Brain microvascular endothelial cell (primary cell): ENCODE measurements at regions not wholly inside any gene's neighbourhood (a gene's known extent, or its start where the extent isn't known, plus 50 kb on each side); places are given as distances from the start of the nearest gene placed in this dataset.

Experiments used
- DNase-seq: peaks from one replicate; pipeline ENCODE4 v3.0.0-alpha.2; 2020
- H3K27ac ChIP-seq: fragments of 250-450 bp; sonication (Bioruptor Pico); 2 replicates; pipeline ENCODE4 v1.5.1; 2020; ENCODE audit warnings: mild to moderate bottlenecking, moderate library complexity
- H3K27me3 ChIP-seq: fragments of 250-450 bp; sonication (Bioruptor Pico); replicated peaks from 2 replicates; pipeline ENCODE4 v1.5.1; 2020; ENCODE audit warnings: mild to moderate bottlenecking
- H3K36me3 ChIP-seq: fragments of 250-450 bp; sonication (Bioruptor Pico); replicated peaks from 2 replicates; pipeline ENCODE4 v1.5.1; 2020; ENCODE audit warnings: mild to moderate bottlenecking
- H3K4me3 ChIP-seq: 2 replicates; pipeline ENCODE4 v1.5.1; 2011; ENCODE audit warnings: low read depth, mild to moderate bottlenecking, control low read depth, low read length, moderate library complexity
- in situ Hi-C: cut with HindIII; loops from 2 replicates; pipeline ENCODE4 v1.10.0; 2017; ENCODE audit warnings: low sequenced_read_pairs, low pct_ligation_motif_present
- TF ChIP-seq, protein P1 (sequence below): IDR thresholded peaks from 2 replicates; pipeline ENCODE4 v1.5.1; 2011; ENCODE audit warnings: low read depth, mild to moderate bottlenecking, moderate library complexity, low read length, control low read depth, inconsistent platforms; ENCODE audit errors: missing control alignments

DNA sequence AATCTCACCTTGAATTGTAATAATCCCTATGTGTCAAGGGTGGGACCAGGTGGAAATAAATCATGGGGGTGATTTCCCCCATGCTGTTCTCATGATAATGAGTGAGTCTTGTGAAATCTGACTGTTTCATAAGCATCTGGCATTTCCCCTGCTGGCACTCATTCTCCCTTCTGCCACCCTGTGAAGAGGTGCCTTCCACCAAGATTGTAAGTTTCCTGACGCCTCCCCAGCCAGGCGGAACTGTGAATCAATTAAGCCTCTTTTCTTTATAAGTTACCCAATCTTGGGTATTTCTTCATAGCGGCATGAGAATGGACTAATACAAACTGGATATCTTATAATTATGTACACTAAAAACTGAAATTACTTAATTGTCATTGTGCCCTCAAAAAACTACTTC, 189.2 kb upstream of the API5 start:
- in situ Hi-C loops, result no loop called here
- TF ChIP-seq, protein P1, sequence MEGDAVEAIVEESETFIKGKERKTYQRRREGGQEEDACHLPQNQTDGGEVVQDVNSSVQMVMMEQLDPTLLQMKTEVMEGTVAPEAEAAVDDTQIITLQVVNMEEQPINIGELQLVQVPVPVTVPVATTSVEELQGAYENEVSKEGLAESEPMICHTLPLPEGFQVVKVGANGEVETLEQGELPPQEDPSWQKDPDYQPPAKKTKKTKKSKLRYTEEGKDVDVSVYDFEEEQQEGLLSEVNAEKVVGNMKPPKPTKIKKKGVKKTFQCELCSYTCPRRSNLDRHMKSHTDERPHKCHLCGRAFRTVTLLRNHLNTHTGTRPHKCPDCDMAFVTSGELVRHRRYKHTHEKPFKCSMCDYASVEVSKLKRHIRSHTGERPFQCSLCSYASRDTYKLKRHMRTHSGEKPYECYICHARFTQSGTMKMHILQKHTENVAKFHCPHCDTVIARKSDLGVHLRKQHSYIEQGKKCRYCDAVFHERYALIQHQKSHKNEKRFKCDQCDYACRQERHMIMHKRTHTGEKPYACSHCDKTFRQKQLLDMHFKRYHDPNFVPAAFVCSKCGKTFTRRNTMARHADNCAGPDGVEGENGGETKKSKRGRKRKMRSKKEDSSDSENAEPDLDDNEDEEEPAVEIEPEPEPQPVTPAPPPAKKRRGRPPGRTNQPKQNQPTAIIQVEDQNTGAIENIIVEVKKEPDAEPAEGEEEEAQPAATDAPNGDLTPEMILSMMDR, result no peak
- no peak overlapping the region for H3K27ac ChIP-seq
- no peaks in the 10 kb centered on the region for H3K27me3 ChIP-seq
- no peak for DNase-seq
- H3K4me3 ChIP-seq, result no peak overlapping the region
- H3K36me3 ChIP-seq, result no peaks in the 10 kb centered on the region

DNA sequence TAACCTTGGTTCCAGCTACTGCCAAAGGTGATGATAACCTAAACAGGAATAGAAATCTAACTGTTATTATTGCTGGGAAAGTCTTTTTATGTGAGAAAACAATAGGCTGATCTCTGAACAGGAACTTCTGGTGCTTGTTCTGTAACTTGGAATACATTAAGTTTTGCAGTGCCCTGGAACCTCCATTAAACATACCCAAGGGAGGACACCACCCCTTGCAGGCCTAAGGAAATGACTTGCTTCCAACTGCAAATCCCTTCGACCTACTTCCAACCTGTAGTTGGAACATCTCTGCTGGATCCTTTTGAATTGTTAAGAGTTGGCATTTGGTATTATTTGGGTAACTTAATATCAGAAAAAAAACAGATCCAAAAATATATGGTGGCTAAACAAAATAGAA, 188.4 kb upstream of the API5 start:
- in situ Hi-C loops, result no loop called here
- TF ChIP-seq, protein P1, result no peak

DNA sequence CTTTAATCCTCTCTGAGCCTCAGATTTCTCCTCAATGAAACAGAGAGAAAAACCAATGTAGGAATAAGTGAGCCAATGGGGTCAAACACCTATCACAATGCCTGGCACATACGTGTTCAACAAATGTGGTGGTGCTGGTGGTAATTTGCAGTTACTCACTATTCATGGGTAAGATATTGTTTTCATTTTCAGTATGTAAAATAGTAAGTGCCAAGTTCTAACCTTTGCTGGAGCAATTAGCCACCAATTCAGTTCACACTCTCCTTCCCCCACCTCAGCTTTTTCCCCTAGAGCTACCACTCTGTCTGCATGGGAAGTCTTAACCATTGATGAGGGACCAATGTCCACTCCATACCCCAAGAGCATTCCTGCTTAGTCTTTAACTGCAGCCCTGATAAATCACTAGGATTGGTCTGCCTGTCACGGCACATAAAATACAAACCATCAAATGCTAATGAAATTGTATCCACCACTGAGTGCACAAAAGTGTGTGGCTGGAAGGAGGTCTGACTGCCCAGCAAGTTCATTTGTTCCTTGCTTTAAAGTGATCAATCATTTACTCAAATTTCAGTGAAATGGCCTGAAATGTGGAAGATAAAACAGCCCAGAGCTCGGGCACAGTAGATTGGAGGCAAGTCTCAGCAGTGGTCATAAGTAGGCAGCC, 187.4 kb upstream of the API5 start:
- no peak for DNase-seq
- no peaks in the 10 kb centered on the region for H3K36me3 ChIP-seq
- no peak overlapping the region for H3K27ac ChIP-seq
- no peak overlapping the region for H3K4me3 ChIP-seq
- TF ChIP-seq, protein P1, result no peak
- no peaks in the 10 kb centered on the region for H3K27me3 ChIP-seq
- in situ Hi-C loops, result no loop called here

More for the DNA sequence above, 188.4 kb upstream of the API5 start:
- no peak for DNase-seq
- H3K4me3 ChIP-seq, result no peak overlapping the region
- H3K27ac ChIP-seq, result no peak overlapping the region
- H3K27me3 ChIP-seq, result no peaks in the 10 kb centered on the region
- H3K36me3 ChIP-seq, result no peaks in the 10 kb centered on the region

DNA sequence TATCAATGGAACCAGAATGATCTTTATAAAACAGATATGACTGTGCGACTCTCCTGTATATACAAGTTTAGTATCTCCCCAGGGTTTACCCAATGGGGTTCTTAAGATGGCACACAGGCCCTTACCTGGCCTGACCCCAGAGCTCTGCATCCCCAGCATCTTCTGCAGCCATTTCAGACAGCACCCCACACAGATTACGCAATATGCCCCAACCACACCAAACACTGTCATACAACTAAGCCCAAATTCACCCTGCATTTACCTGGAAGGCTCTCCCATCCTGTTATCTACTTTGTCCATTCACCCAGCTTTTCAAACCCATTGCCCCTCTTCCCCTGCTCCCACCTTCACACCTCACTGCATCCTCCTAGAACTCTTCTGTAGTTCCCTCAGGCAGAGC, 182.5 kb upstream of the API5 start:
- in situ Hi-C loops, result no loop called here
- TF ChIP-seq, protein P1, result no peak
- no peak overlapping the region for H3K4me3 ChIP-seq

DNA sequence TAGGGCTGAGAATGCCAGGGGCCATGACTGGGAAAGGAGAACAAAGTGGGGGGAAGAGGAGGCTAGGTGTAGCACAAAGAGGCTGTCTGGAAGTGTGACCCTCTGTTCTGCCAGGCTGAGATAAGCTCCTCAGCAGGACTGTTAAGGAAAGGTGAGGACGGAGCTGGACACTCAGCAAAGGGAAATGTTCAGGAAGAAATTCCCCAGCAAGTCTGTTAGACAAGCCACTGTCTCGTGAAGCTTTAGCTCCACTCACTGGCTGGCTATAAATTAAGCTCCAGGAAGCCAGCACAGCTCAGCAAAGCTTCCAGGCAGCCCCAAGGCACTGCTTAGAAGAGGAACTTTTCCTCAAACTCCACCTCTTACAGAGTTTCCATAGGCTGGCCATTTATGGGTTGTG, 181.2 kb upstream of the API5 start:
- in situ Hi-C loops, result no loop called here
- Histone ChIP-seq H3K36me3 (no peaks in the 10 kb centered on the region), H3K4me3 (no peak overlapping the region), H3K27me3 (no peaks in the 10 kb centered on the region), H3K27ac (no peak overlapping the region)
- TF ChIP-seq, protein P1, result no peak
- DNase-seq, result no peak

More for the DNA sequence above, 182.5 kb upstream of the API5 start:
- Histone ChIP-seq H3K27ac (no peak overlapping the region), H3K36me3 (no peaks in the 10 kb centered on the region), H3K27me3 (no peaks in the 10 kb centered on the region)
- no peak for DNase-seq

DNA sequence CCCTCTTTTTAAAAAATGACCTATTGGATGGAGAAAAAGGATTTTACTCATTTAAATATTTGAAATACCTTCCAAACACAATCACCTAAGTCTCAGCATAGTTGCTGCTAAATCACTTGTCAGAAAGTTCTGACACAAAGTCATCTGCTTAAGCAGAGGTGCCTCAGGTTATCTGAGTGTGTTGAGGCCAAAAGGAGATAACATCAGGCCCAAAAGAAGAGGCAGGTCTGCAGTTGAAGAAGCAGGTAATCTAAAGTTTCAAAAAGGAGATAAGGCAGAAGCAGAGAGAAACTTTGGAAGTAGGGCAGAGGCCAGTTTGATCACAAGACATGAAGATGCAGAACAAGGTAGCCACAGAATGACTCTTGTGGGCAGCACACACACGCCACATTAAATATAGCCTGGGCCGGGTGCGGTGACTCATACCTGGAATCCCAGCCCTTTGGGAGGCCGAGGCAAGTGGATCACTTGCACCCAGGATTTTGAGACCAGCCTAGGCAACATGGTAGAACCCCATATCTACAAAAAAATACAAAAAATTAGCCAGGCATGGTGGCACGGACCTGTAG, 175.7 kb upstream of the API5 start:
- DNase-seq, result no peak
- TF ChIP-seq, protein P1, result no peak
- Histone ChIP-seq H3K27ac (no peak overlapping the region), H3K4me3 (no peak overlapping the region), H3K27me3 (no peaks in the 10 kb centered on the region), H3K36me3 (no peaks in the 10 kb centered on the region)
- in situ Hi-C loops, result no loop called here
